HUES6 (cell line): ENCODE measurements at regions not wholly inside any gene's neighbourhood (a gene's known extent, or its start where the extent isn't known, plus 50 kb on each side); places are given as distances from the start of the nearest gene placed in this dataset.

Source experiments
- H3K27ac ChIP-seq: 2 replicates; pipeline ENCODE4 v1.7.0; 2013; ENCODE audit warnings: low read depth, mild to moderate bottlenecking, low read length, inconsistent platforms
- H3K27me3 ChIP-seq: 2 replicates; pipeline ENCODE4 v1.6.1; 2013; ENCODE audit warnings: low read length; ENCODE audit not compliant: control insufficient read depth, insufficient read depth
- H3K36me3 ChIP-seq: 2 replicates; pipeline ENCODE4 v1.6.1; 2013; ENCODE audit warnings: low read length; ENCODE audit not compliant: control insufficient read depth, insufficient read depth
- H3K4me1 ChIP-seq: 2 replicates; pipeline ENCODE4 v1.6.1; 2013; ENCODE audit warnings: low read length; ENCODE audit not compliant: control insufficient read depth, insufficient read depth
- H3K4me3 ChIP-seq: 2 replicates; pipeline ENCODE4 v1.5.1; 2013; ENCODE audit warnings: low read depth, low read length
- H3K9ac ChIP-seq: one replicate; pipeline ENCODE4 v1.6.1; 2013; ENCODE audit warnings: mild to moderate bottlenecking, low read length
- H3K9me3 ChIP-seq: 2 replicates; pipeline ENCODE4 v1.6.1; 2013; ENCODE audit warnings: low read depth, low read length; ENCODE audit not compliant: control insufficient read depth, insufficient read depth

DNA sequence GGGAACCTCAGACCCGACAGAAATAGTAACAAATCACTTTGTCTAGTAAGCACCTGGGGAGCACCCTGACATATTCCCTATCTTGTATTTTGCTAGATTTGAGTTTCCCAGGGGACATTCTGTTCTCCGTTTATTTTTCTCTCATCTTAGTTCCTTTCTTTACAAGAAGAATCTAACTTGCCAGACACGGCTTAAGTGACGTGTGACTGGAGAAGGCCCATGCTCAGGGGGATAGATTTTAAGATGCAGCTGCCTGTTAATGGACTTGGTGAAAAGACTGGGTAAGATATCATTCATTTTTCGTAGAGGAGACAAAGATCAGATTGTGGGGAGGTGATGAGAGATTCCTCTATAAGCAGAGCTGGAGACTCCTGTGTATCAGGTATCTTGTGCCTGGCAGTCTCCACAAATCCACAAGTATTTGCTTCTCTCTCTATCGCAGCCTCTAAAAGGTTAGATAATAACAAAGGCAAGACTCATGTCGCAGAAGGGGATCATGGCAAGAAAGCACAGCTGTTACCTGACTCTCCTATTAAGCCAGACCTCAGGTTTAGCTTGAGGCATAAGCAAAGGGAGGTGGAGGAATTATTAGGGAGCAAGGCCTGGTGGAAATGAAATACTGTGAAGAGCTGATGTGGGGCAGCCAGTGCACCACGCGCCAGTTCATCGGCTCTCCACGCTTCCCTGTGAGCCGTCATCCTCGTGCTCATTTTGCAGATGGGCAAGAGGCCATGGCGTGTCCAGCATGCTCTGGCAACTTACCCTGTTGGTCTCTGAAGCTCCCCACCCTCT, 347.2 kb upstream of the TNP1 start:
- no peak overlapping the region for H3K27ac ChIP-seq
- H3K9ac ChIP-seq, result no peak overlapping the region
- H3K4me3 ChIP-seq, result no peak overlapping the region
- no peaks in the 10 kb centered on the region; the same call in 1 of the 2 replicates for H3K9me3 ChIP-seq
- no peaks in the 10 kb centered on the region for H3K27me3 ChIP-seq
- H3K36me3 ChIP-seq, result no peaks in the 10 kb centered on the region
- peaks cover 29% of the 10 kb centered on the region for H3K4me1 ChIP-seq

DNA sequence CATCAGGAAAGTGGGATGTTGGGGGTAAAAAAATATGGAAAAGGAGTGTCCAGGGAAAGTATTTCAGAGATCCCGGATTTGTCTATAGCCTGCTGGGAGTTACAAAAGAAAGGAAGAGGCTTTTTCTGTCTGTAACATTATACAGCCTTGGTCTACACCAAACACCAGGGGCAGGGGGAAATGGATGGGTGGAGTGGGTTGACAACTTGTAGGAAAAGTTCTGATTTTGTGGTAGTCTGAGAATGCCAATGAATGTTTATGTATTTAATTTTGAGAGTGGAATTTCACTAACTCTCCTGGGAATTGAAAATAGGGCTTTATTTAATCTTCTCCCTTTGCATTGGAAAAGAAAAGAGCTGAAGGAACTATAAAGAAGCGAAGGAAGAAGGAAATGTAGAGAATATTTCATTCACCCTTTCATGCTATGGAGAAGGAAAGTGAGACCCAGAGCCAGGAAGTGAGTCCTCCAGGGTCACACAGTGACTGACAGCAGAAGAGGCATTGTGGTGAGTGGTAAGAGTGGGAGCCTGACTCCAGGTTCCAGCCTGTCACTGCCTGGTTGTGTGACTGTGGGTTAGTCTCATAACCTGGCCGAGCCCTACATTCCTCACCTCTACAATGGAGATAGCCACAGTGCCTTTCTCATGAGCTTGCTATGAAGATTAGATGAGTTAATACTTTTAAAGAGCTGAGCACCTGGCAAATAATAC, 346.3 kb upstream of the TNP1 start:
- Histone ChIP-seq H3K4me1 (peaks cover 29% of the 10 kb centered on the region), H3K9ac (no peak overlapping the region), H3K36me3 (no peaks in the 10 kb centered on the region), H3K4me3 (no peak overlapping the region), H3K9me3 (no peaks in the 10 kb centered on the region; the same call in 1 of the 2 replicates), H3K27ac (no peak overlapping the region), H3K27me3 (no peaks in the 10 kb centered on the region)

DNA sequence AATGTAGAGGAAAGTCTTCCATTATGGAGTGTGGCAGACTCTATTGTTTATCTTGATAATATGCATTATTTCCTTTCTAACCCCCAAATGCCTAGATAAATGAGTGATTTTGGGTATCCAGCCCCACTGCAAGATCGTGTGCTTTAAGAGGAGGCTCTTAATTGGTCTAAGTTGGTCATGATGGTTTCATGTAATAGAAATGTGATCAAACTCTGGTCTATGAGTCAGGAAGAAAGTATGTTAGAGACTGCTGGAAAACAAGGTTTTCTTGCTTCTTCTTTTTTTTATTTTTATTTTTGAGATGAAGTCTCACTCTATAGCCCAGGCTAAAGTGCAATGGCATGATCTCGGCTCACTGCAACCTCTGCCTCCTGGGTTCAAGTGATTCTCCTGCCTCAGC, 344.5 kb upstream of the TNP1 start:
- H3K9ac ChIP-seq, result no peak overlapping the region
- H3K4me1 ChIP-seq, result peaks cover 24% of the 10 kb centered on the region
- no peak overlapping the region for H3K27ac ChIP-seq
- H3K4me3 ChIP-seq, result no peak overlapping the region
- no peaks in the 10 kb centered on the region; the same call in 1 of the 2 replicates for H3K9me3 ChIP-seq
- H3K27me3 ChIP-seq, result no peaks in the 10 kb centered on the region
- no peaks in the 10 kb centered on the region for H3K36me3 ChIP-seq

DNA sequence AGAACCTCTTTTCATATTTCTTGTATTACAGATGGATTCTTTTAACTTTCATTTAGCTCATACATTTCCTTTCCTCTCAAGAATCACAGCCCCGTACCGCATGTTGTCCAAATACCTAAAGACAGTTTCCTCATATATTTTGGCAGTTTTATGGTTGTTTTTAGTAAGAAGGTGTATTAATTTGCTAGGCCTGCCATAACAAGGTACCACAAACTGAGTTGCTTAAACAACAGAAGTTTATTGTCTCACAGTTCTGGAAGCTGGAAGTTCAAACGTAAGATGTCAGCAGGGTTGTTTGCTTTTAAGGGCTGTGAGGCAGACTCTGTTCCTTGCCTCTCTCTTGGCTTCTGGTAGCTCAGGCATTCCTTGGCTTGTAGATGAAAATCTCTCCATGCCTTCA, 343.2 kb upstream of the TNP1 start:
- Histone ChIP-seq H3K4me3 (no peak overlapping the region), H3K9ac (no peak overlapping the region), H3K27me3 (no peaks in the 10 kb centered on the region), H3K36me3 (no peaks in the 10 kb centered on the region), H3K9me3 (no peaks in the 10 kb centered on the region; the same call in 1 of the 2 replicates), H3K4me1 (peaks cover 12% of the 10 kb centered on the region), H3K27ac (no peak overlapping the region)

DNA sequence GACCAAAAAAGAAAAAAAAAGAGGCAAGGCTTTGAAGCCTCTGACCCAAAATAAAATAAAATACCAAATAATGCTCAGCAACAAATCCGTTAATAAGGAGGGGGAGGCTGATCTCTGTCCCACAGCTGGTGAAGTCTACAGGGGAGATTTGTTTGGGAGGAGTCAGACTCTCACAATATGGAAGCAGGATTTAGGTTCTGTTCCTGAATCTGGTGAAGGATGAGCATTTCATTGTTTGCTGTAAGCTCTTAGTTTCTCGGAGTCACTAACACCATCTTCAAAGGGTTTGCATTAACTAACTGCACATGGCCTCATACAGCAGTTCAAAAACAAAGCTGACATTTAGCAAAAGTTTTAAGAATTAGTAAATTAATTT, 339.4 kb upstream of the TNP1 start:
- H3K36me3 ChIP-seq, result no peaks in the 10 kb centered on the region
- no peak overlapping the region for H3K27ac ChIP-seq
- H3K9me3 ChIP-seq, result peaks cover 9% of the 10 kb centered on the region
- no peak overlapping the region for H3K4me3 ChIP-seq
- no peaks in the 10 kb centered on the region for H3K4me1 ChIP-seq
- no peaks in the 10 kb centered on the region for H3K27me3 ChIP-seq
- H3K9ac ChIP-seq, result no peak overlapping the region

DNA sequence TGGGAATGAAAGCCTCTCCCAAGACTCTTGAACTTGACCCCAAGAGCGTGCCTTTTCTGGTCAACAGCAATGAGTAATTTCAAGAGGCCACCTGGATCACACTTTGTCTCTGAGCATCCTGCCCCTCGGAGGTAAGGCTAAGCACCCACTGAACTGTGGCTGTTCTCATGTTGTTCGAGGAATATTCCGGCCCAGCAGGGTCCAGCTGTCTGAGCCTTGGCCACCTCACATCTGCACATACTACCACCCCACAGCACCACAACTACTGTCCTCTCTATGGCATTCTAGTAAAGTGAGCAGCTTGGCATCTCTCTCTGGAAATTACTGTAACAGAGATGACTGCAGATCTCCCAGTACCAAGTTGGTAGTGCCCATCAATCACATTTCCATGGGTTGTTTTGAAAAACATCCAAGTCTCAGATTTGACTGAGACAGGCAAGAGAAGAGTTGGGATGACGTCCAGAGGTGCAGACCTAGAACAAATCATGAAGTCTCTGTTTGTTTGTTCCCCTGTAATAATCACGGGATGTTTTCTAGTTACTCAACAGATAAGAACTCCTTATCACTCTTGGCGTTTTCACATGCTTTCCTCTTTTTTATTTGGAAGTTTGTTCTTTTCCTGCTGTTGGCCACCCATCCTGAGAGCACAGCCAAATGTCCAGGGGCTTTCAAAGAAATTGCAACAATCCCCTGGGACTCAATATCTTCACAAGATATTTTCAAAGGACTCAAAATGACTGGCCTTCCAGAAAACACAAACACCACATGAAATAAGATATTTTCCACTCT, 336.0 kb upstream of the TNP1 start:
- H3K9ac ChIP-seq, result no peak overlapping the region
- H3K4me1 ChIP-seq, result no peaks in the 10 kb centered on the region
- H3K27ac ChIP-seq, result no peak overlapping the region
- no peaks in the 10 kb centered on the region for H3K27me3 ChIP-seq
- peaks cover 9% of the 10 kb centered on the region for H3K9me3 ChIP-seq
- H3K4me3 ChIP-seq, result no peak overlapping the region
- H3K36me3 ChIP-seq, result no peaks in the 10 kb centered on the region

DNA sequence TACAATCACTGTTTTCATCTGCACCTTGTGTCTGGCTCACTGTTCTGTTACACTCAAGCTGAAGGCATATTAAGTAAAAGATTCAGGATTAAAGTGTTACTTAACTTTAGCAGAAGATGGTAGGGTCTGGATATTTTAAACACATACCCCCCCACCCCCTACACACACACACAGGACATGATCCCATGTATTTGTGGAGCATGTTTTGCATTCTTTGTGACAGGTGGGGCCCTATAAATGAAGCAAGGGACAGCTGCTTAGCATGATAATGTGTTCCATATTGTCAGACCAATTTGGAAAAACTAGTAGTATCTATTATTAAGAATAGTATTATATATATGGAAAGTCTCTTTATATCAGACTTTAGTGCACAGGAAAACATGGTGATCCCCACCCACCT, 335.2 kb upstream of the TNP1 start:
- H3K4me1 ChIP-seq, result no peaks in the 10 kb centered on the region
- no peak overlapping the region for H3K9ac ChIP-seq
- H3K27ac ChIP-seq, result no peak overlapping the region
- no peaks in the 10 kb centered on the region for H3K36me3 ChIP-seq
- no peak overlapping the region for H3K4me3 ChIP-seq
- peaks cover 9% of the 10 kb centered on the region for H3K9me3 ChIP-seq
- no peaks in the 10 kb centered on the region for H3K27me3 ChIP-seq

DNA sequence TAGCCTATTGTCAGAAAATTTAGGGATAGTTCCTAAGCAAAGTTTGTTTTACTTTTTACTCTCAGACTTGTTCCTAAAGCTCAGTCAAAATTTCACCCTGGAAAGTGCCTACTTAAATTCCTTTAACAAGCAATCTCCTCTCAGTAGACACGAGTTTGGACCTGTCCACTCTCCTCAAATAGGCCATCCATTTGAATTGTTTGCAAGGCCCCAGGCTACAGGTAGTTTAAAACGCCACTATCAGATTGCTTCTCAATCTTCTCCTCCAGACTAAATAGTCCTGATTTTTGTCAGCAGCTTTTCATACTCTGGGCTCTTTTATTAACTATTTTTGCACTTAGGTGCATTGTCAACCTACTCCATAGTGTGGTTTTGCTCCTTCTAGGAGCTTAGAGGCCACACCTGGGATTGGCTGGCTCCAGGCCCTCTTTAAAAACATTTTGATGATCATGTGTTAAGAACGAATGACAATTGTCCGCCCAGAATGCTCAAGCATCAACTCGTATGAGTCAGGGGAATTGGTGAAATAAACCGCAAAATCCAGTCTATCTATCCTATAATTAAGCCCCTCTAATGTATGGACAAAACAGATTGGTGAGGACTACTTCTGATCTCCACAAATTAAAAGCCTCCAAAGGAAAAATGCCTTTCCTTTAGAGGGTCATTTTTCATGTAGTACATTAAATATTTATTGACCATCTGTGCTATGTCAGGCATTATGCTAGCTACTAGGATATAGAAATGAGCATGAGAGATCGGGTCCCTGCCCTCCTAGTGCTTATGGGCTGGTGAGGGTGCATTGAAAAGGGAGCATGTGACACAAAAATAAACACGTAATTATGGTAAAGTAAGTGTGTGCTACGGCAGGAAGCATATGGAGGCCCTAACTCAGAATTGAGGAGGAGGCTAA, 333.8 kb upstream of the TNP1 start:
- H3K36me3 ChIP-seq, result no peaks in the 10 kb centered on the region
- no peak overlapping the region for H3K9ac ChIP-seq
- no peaks in the 10 kb centered on the region for H3K27me3 ChIP-seq
- H3K9me3 ChIP-seq, result peaks cover 9% of the 10 kb centered on the region
- no peaks in the 10 kb centered on the region for H3K4me1 ChIP-seq
- no peak overlapping the region for H3K4me3 ChIP-seq
- no peak overlapping the region for H3K27ac ChIP-seq

DNA sequence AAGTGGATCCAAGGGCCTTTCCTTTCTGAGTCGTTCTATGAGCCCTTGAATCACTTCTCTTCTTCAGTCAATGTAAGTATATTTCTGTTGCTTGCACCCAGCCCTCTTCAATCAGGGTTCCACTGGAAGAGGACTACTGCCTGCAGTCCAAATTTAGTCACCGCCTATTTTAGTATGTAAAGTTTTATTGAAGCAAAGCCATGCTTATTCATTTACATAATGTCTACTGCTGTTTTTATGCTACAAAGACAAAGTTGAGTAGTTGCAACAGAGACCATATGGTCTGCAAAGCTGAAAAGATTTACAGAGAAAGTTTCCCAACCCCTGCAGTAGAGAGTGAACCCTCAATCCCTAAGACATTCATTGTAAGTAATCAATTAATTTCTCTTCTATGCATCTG, 332.5 kb upstream of the TNP1 start:
- Histone ChIP-seq H3K4me3 (no peak overlapping the region), H3K27ac (no peak overlapping the region), H3K9me3 (peaks cover 9% of the 10 kb centered on the region), H3K27me3 (no peaks in the 10 kb centered on the region), H3K36me3 (no peaks in the 10 kb centered on the region), H3K4me1 (no peaks in the 10 kb centered on the region), H3K9ac (no peak overlapping the region)

DNA sequence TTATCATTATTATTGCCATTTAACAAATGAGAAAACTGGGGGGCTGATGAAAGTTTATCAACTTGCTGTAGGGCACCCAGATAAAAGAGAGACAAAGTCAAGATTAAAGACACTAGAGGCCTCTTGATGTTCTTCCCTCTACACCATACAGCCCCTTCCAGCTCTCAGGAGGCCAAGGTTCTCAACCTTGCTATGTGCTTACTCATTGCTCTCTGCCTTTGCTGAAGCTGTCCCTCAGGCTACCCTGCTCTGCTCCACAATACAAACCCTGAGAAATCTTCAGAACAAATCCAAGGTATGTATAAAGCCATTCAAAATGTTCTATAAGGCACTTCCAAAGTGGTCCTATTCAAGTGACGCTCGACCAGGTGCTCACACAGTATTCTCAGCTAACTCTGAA, 329.9 kb upstream of the TNP1 start:
- Histone ChIP-seq H3K27me3 (no peaks in the 10 kb centered on the region), H3K36me3 (no peaks in the 10 kb centered on the region), H3K9me3 (no peaks in the 10 kb centered on the region), H3K4me3 (no peak overlapping the region), H3K9ac (no peak overlapping the region), H3K4me1 (no peaks in the 10 kb centered on the region), H3K27ac (no peak overlapping the region)
